Vagina (tissue), 2 donors: ENCODE measurements at regions not wholly inside any gene's neighbourhood (a gene's known extent, or its start where the extent isn't known, plus 50 kb on each side); places are given as distances from the start of the nearest gene placed in this dataset.

Experiments used
- POLR2A ChIP-seq, 2 donors: fragments of 450-650 bp; IDR thresholded peaks; one replicate each; pipeline ENCODE4 v1.6.1; 2017; ENCODE audit warnings: antibody characterized with exemption in 2 of 2, mild to moderate bottlenecking in 2 of 2, moderate library complexity in 2 of 2
- POLR2AphosphoS5 ChIP-seq, 2 donors: sonication (generic); formaldehyde crosslinking; IDR thresholded peaks; one replicate each; pipeline ENCODE4 v1.9.0; 2017; ENCODE audit warnings: antibody characterized with exemption in 2 of 2, mild to moderate bottlenecking in 2 of 2, low read depth in 1 of 2; ENCODE audit not compliant: insufficient read depth in 1 of 2
- TF ChIP-seq, protein P1 (sequence below), 3 experiments: fragments of 450-650 bp in 2 of 3; fragments of 200-600 bp in 1 of 3; sonication (generic) in 1 of 3; IDR thresholded peaks; one replicate each; pipeline ENCODE4 v1.5.1; 2017 to 2019; ENCODE audit warnings: antibody characterized with exemption in 3 of 3, mild to moderate bottlenecking in 2 of 3, moderate library complexity in 2 of 3

DNA sequence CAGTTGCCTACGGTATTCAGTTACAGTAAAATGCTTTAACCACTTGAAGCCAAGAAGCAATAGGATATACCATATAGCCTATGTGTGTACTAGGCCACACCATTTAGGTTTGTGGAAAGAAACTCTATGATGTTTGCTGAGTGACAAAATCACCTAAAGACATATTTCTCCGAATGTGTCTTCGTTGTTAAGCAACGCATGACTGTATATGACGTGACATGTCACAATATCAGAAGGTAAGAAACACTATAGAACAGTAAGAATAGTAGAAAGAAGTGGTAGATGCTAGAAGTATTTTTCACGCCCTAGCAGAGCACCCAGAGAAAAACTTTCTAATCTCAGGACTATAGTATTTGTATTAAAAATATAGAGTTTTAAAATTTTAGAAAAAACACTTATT is 1188.2 kb upstream of the B3GALT2 start:
- TF ChIP-seq, protein P1, sequence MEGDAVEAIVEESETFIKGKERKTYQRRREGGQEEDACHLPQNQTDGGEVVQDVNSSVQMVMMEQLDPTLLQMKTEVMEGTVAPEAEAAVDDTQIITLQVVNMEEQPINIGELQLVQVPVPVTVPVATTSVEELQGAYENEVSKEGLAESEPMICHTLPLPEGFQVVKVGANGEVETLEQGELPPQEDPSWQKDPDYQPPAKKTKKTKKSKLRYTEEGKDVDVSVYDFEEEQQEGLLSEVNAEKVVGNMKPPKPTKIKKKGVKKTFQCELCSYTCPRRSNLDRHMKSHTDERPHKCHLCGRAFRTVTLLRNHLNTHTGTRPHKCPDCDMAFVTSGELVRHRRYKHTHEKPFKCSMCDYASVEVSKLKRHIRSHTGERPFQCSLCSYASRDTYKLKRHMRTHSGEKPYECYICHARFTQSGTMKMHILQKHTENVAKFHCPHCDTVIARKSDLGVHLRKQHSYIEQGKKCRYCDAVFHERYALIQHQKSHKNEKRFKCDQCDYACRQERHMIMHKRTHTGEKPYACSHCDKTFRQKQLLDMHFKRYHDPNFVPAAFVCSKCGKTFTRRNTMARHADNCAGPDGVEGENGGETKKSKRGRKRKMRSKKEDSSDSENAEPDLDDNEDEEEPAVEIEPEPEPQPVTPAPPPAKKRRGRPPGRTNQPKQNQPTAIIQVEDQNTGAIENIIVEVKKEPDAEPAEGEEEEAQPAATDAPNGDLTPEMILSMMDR (IDR thresholded peaks at IDR 0.05): no peak
- TF ChIP-seq POLR2AphosphoS5 (IDR thresholded peaks at IDR 0.05; ENCODE audit: insufficient read depth in 1 of 2, low read depth in 1 of 2): no peak
- no peak for TF ChIP-seq POLR2A (IDR thresholded peaks at IDR 0.05)
